Tibial nerve (tissue), 4 donors: ENCODE measurements at regions not wholly inside any gene's neighbourhood (a gene's known extent, or its start where the extent isn't known, plus 50 kb on each side); places are given as distances from the start of the nearest gene placed in this dataset.

Experiments
- DNase-seq, 2 donors: peaks; one replicate each; pipeline ENCODE4 v3.0.0-alpha.2; 2019; ENCODE audit warnings: low spot score in 2 of 2
- H3K27ac ChIP-seq, 4 donors: fragments of 200-600 bp; sonication (generic) in 3 of 4; one replicate each; pipeline ENCODE4 v1.5.1; 2017 to 2019; ENCODE audit warnings: mild to moderate bottlenecking in 1 of 4
- H3K27me3 ChIP-seq, 2 donors: fragments of 200-600 bp; sonication (generic) in 1 of 2; one replicate each; pipeline versions ENCODE4 v1.5.1 to v1.6.0; 2017 to 2019
- H3K36me3 ChIP-seq, 3 donors: fragments of 200-600 bp; sonication (generic); one replicate each; pipeline ENCODE4 v1.5.1; 2018 to 2019
- H3K4me1 ChIP-seq, 4 donors: fragments of 200-600 bp; sonication (generic) in 3 of 4; one replicate each; pipeline ENCODE4 v1.5.1; 2017 to 2019
- H3K4me3 ChIP-seq, 4 donors: fragments of 200-600 bp; sonication (generic) in 3 of 4; one replicate each; pipeline ENCODE4 v1.5.1; 2017 to 2019; ENCODE audit warnings: mild to moderate bottlenecking in 1 of 4, moderate library complexity in 1 of 4
- H3K9me3 ChIP-seq, 4 donors: fragments of 200-600 bp; sonication (generic) in 3 of 4; one replicate each; pipeline ENCODE4 v1.5.1; 2017 to 2019
- CTCF ChIP-seq, 5 experiments: fragments of 200-600 bp in 3 of 5; fragments of 450-650 bp in 2 of 5; sonication (generic) in 3 of 5; IDR thresholded peaks; one replicate each; pipeline ENCODE4 v1.5.1; 2016 to 2019; ENCODE audit warnings: antibody characterized with exemption in 5 of 5, mild to moderate bottlenecking in 3 of 5, moderate library complexity in 2 of 5
- EP300 ChIP-seq, 2 donors: sonication (generic); formaldehyde crosslinking; IDR thresholded peaks; one replicate each; pipeline ENCODE4 v1.6.1; 2017; ENCODE audit warnings: antibody characterized with exemption in 2 of 2, mild to moderate bottlenecking in 1 of 2
- POLR2A ChIP-seq, 2 donors: fragments of 450-650 bp; IDR thresholded peaks; one replicate each; pipeline ENCODE4 v1.6.1; 2017; ENCODE audit warnings: antibody characterized with exemption in 2 of 2, mild to moderate bottlenecking in 2 of 2, moderate library complexity in 2 of 2
- WGBS, 2 donors: methylation state at CpG; one replicate each; pipeline ENCODE4 v1.1.5; 2018; 5-methylcytosine and 5-hydroxymethylcytosine counted together

- TF ChIP-seq CTCF (IDR thresholded peaks at IDR 0.05) (no peak), EP300 (IDR thresholded peaks at IDR 0.05) (no peak), POLR2A (IDR thresholded peaks at IDR 0.05) (no peak)
- Histone ChIP-seq H3K27me3 (no peaks in the 10 kb centered on the region), H3K36me3 (no peaks in the 10 kb centered on the region), H3K4me3 (no peak overlapping the region), H3K27ac (no peak overlapping the region), H3K4me1 (no peaks in the 10 kb centered on the region), H3K9me3 (no peaks in the 10 kb centered on the region)
- 30 to 38% methylated on average over 3 of the region's 3 CpGs for WGBS, 2 donors
- no peak for DNase-seq
These were observed 863.1 kb upstream of the TMPRSS15 start for GRCh38 chr21:19266636-19267035.

GRCh38 chr21:19268686-19269085, 865.1 kb upstream of the TMPRSS15 start:
- WGBS, 2 donors = 54 to 64% methylated on average over 3 of the region's 3 CpGs
- H3K4me3 ChIP-seq = no peak overlapping the region
- H3K27ac ChIP-seq = no peak overlapping the region
- H3K36me3 ChIP-seq = no peaks in the 10 kb centered on the region
- no peaks in the 10 kb centered on the region for H3K9me3 ChIP-seq
- TF ChIP-seq EP300 (IDR thresholded peaks at IDR 0.05) (no peak), POLR2A (IDR thresholded peaks at IDR 0.05) (no peak), CTCF (IDR thresholded peaks at IDR 0.05) (no peak)
- DNase-seq = no peak
- H3K27me3 ChIP-seq = no peaks in the 10 kb centered on the region
- H3K4me1 ChIP-seq = no peaks in the 10 kb centered on the region

- no peaks in the 10 kb centered on the region for H3K4me1 ChIP-seq
- H3K4me3 ChIP-seq = no peak overlapping the region
- 83 to 90% methylated on average over 2 of the region's 2 CpGs for WGBS, 2 donors
- TF ChIP-seq CTCF (IDR thresholded peaks at IDR 0.05) (no peak), POLR2A (IDR thresholded peaks at IDR 0.05) (no peak), EP300 (IDR thresholded peaks at IDR 0.05) (no peak)
- H3K27ac ChIP-seq = no peak overlapping the region
- no peak for DNase-seq
- no peaks in the 10 kb centered on the region for H3K9me3 ChIP-seq
- H3K36me3 ChIP-seq = no peaks in the 10 kb centered on the region
- no peaks in the 10 kb centered on the region for H3K27me3 ChIP-seq
These were observed 871.5 kb upstream of the TMPRSS15 start for GRCh38 chr21:19275065-19275464.

GRCh38 chr21:19276665-19277064, 873.1 kb upstream of the TMPRSS15 start:
- Histone ChIP-seq H3K4me3 (no peak overlapping the region), H3K36me3 (no peaks in the 10 kb centered on the region), H3K9me3 (no peaks in the 10 kb centered on the region), H3K27ac (no peak overlapping the region), H3K27me3 (no peaks in the 10 kb centered on the region), H3K4me1 (no peaks in the 10 kb centered on the region)
- WGBS, 2 donors = 84 to 87% methylated on average over 4 of the region's 4 CpGs
- DNase-seq = no peak
- TF ChIP-seq POLR2A (IDR thresholded peaks at IDR 0.05) (no peak), CTCF (IDR thresholded peaks at IDR 0.05) (no peak), EP300 (IDR thresholded peaks at IDR 0.05) (no peak)

GRCh38 chr21:19286876-19287275, 883.3 kb upstream of the TMPRSS15 start:
- 60 to 63% methylated on average over 2 of the region's 2 CpGs for WGBS, 2 donors
- Histone ChIP-seq H3K9me3 (no peaks in the 10 kb centered on the region), H3K36me3 (no peaks in the 10 kb centered on the region), H3K27me3 (no peaks in the 10 kb centered on the region), H3K4me3 (no peak overlapping the region), H3K27ac (no peak overlapping the region), H3K4me1 (no peaks in the 10 kb centered on the region)
- no peak for TF ChIP-seq EP300 (IDR thresholded peaks at IDR 0.05)
- no peak for TF ChIP-seq CTCF (IDR thresholded peaks at IDR 0.05)
- TF ChIP-seq POLR2A (IDR thresholded peaks at IDR 0.05) = no peak
- DNase-seq = no peak
